MM.1S (cell line): ENCODE measurements at regions not wholly inside any gene's neighbourhood (a gene's known extent, or its start where the extent isn't known, plus 50 kb on each side); places are given as distances from the start of the nearest gene placed in this dataset.
"Not testable (repeated sequence)": the region's sequence is repeated elsewhere in the genome, so short reads cannot be mapped to it uniquely, and the experiment has no call there.

Experiments
- DNase-seq: peaks from one replicate; pipeline ENCODE4 v3.0.0-alpha.2; 2015
- H2AFZ ChIP-seq: fragments of 300-600 bp; sonication (generic); 2 replicates; pipeline ENCODE4 v1.6.0; 2016; ENCODE audit warnings: antibody characterized with exemption, low read length
- H3F3A ChIP-seq: fragments of 300-600 bp; sonication (generic); 2 replicates; pipeline ENCODE4 v1.6.1; 2016; ENCODE audit warnings: mild to moderate bottlenecking, antibody characterized with exemption, low read length, moderate library complexity, mixed read lengths; ENCODE audit not compliant: insufficient read depth
- H3K27ac ChIP-seq: fragments of 300-600 bp; sonication (generic); 2 replicates; pipeline ENCODE4 v1.5.1; 2016; ENCODE audit warnings: mild to moderate bottlenecking, low read length
- H3K27me3 ChIP-seq: fragments of 300-600 bp; sonication (generic); replicated peaks from 2 replicates; pipeline ENCODE4 v1.6.0; 2016; ENCODE audit warnings: low read length; ENCODE audit not compliant: insufficient read depth
- H3K36me3 ChIP-seq: fragments of 300-600 bp; sonication (generic); replicated peaks from 2 replicates; pipeline ENCODE4 v1.6.1; 2016; ENCODE audit warnings: mild to moderate bottlenecking, low read length, mixed read lengths; ENCODE audit not compliant: insufficient read depth
- H3K4me1 ChIP-seq: fragments of 300-600 bp; sonication (generic); 2 replicates; pipeline ENCODE4 v1.6.1; 2016; ENCODE audit warnings: low read length, mixed read lengths
- H3K4me2 ChIP-seq: fragments of 300-600 bp; sonication (generic); 2 replicates; pipeline ENCODE4 v1.6.0; 2016; ENCODE audit warnings: low read depth, low read length
- H3K4me3 ChIP-seq: fragments of 300-600 bp; sonication (generic); 2 replicates; pipeline ENCODE4 v1.5.1; 2016; ENCODE audit warnings: low read length, mixed read lengths
- H3K79me2 ChIP-seq: fragments of 300-600 bp; sonication (generic); 2 replicates; pipeline ENCODE4 v1.6.1; 2016; ENCODE audit warnings: mixed run types, low read length, mixed read lengths
- H3K9ac ChIP-seq: fragments of 300-600 bp; sonication (generic); 2 replicates; pipeline ENCODE4 v1.6.1; 2016; ENCODE audit warnings: low read length, mixed read lengths
- H3K9me2 ChIP-seq: fragments of 300-600 bp; sonication (generic); replicated peaks from 2 replicates; pipeline ENCODE4 v1.6.1; 2016; ENCODE audit warnings: mild to moderate bottlenecking, low read length, mixed read lengths; ENCODE audit not compliant: insufficient read depth
- H3K9me3 ChIP-seq: fragments of 300-600 bp; sonication (generic); replicated peaks from 2 replicates; pipeline ENCODE4 v1.6.1; 2016; ENCODE audit warnings: mild to moderate bottlenecking, low read length, mixed read lengths; ENCODE audit not compliant: insufficient read depth
- H4K20me1 ChIP-seq: fragments of 300-600 bp; sonication (generic); 2 replicates; pipeline ENCODE4 v1.6.1; 2016; ENCODE audit warnings: mild to moderate bottlenecking, low read length, moderate library complexity, mixed read lengths; ENCODE audit not compliant: insufficient read depth
- EZH2 ChIP-seq: fragments of 300-600 bp; sonication (generic); optimal IDR thresholded peaks from 2 replicates; pipeline ENCODE3; 2017; ENCODE audit warnings: low read depth, mild to moderate bottlenecking, antibody characterized with exemption, low read length, mixed read lengths
- EZH2phosphoT487 ChIP-seq: fragments of 300-600 bp; sonication (generic); IDR thresholded peaks from 2 replicates; pipeline ENCODE4 v1.6.1; 2018; ENCODE audit warnings: antibody characterized with exemption, low read length
- TF ChIP-seq, protein P1 (sequence below): fragments of 300-600 bp; sonication (generic); IDR thresholded peaks from 2 replicates; pipeline ENCODE4 v1.5.1; 2016; ENCODE audit warnings: antibody characterized with exemption, low read length, mixed read lengths

DNA sequence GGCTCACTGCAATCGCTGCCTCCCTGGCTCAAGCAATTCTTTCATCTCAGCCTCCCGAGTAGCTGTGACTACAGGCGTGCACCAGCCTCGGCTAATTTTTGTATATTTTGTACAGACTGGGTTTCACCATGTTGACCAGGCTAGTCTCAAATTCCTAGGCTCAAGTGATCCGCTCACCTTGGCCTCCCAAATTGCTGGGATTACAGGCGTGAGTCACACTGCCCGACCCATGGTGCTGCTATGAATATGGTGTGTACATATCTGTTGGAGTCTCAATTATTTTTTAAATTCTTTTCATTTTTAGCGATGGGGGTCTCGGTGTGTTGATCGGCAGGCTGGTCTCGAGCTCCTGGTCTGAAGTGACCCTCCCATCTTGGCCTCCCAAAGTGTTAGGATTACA lies 78.0 kb upstream of the PRKX start:
- H3K27ac ChIP-seq: no peak overlapping the region
- H4K20me1 ChIP-seq: no peaks in the 10 kb centered on the region
- H3K36me3 ChIP-seq: no peaks in the 10 kb centered on the region
- no peak for TF ChIP-seq EZH2phosphoT487
- TF ChIP-seq EZH2: no peak
- TF ChIP-seq, protein P1, sequence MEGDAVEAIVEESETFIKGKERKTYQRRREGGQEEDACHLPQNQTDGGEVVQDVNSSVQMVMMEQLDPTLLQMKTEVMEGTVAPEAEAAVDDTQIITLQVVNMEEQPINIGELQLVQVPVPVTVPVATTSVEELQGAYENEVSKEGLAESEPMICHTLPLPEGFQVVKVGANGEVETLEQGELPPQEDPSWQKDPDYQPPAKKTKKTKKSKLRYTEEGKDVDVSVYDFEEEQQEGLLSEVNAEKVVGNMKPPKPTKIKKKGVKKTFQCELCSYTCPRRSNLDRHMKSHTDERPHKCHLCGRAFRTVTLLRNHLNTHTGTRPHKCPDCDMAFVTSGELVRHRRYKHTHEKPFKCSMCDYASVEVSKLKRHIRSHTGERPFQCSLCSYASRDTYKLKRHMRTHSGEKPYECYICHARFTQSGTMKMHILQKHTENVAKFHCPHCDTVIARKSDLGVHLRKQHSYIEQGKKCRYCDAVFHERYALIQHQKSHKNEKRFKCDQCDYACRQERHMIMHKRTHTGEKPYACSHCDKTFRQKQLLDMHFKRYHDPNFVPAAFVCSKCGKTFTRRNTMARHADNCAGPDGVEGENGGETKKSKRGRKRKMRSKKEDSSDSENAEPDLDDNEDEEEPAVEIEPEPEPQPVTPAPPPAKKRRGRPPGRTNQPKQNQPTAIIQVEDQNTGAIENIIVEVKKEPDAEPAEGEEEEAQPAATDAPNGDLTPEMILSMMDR: no peak
- no peak overlapping the region for H3K4me3 ChIP-seq
- no peak overlapping the region for H3K4me2 ChIP-seq
- H2AFZ ChIP-seq: no peak overlapping the region
- H3K9ac ChIP-seq: no peak overlapping the region
- no peaks in the 10 kb centered on the region for H3K27me3 ChIP-seq
- H3K4me1 ChIP-seq: no peaks in the 10 kb centered on the region
- H3K9me2 ChIP-seq: no peaks in the 10 kb centered on the region
- H3F3A ChIP-seq: no peaks in the 10 kb centered on the region
- no peak for DNase-seq
- no peaks in the 10 kb centered on the region for H3K9me3 ChIP-seq
- no peaks in the 10 kb centered on the region for H3K79me2 ChIP-seq

DNA sequence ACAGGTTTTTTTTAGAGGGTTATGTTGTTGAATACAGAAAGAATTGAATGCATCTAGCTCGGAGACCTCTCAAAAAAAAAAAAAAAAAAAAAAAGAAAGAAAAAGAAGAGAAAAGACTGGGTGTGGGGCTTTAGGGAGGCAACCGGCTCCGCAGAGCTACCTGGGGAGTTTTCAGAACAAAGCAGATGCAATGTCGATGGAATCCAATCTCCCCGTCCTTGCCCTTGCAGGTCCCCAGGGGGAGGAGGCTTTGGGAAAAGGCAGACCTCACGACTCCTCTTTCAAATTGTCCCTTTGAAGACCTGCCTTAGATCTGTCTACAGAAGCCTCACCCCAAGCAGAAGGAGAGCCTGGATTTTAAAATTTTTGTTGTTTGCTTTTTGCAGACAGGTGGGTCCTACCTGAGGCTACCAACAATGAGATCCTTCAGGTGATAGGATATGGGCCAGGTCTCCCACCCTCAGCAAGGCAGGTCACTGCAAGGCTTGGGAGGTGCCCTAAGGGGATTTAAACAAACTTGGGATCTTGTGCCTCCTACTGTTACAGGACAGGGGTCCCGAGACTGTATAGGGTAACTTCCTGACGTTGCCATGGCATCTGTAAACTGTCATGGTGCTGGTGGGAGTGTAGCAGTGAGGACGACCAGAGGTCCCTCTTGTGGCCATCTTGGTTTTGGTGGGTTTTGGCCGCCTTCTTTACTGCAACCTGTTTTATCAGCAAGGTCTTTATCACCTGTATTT lies 75.2 kb upstream of the PRKX start:
- Histone ChIP-seq H3K27ac (no peak overlapping the region), H3K36me3 (no peaks in the 10 kb centered on the region), H3K27me3 (no peaks in the 10 kb centered on the region), H3K9me3 (no peaks in the 10 kb centered on the region), H2AFZ (no peak overlapping the region), H3K9me2 (no peaks in the 10 kb centered on the region), H3F3A (no peaks in the 10 kb centered on the region), H3K79me2 (no peaks in the 10 kb centered on the region), H3K4me2 (no peak overlapping the region), H4K20me1 (no peaks in the 10 kb centered on the region), H3K9ac (no peak overlapping the region), H3K4me3 (no peak overlapping the region), H3K4me1 (no peaks in the 10 kb centered on the region)
- DNase-seq: no peak
- TF ChIP-seq EZH2phosphoT487: no peak
- TF ChIP-seq EZH2: no peak
- TF ChIP-seq, protein P1: no peak

DNA sequence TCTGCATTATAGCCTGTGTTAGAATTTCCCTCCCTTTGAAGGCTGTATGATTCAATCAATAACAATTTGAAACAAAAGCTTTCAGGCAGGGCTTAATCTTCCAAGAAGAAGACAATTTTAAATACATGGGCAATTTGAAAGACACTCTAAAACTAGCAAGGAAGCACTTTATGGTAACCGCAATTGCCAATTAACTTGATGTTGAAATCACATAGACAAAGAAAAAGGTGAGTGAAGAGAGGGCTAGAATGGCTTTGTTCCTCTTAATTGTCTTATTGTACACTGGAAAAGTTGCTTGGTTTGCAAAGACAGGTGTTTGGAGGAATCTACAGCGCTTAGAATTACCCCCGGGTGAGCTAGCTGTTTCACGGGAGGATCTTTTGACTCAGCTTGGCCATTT lies 74.4 kb upstream of the PRKX start:
- Histone ChIP-seq H3K27me3 (no peaks in the 10 kb centered on the region), H3K4me1 (no peaks in the 10 kb centered on the region), H3K9ac (no peak overlapping the region), H3K9me2 (no peaks in the 10 kb centered on the region), H3K9me3 (no peaks in the 10 kb centered on the region), H4K20me1 (no peaks in the 10 kb centered on the region), H3F3A (no peaks in the 10 kb centered on the region), H3K36me3 (no peaks in the 10 kb centered on the region), H2AFZ (no peak overlapping the region), H3K79me2 (no peaks in the 10 kb centered on the region), H3K27ac (no peak overlapping the region), H3K4me3 (no peak overlapping the region), H3K4me2 (no peak overlapping the region)
- no peak for TF ChIP-seq EZH2
- no peak for DNase-seq

DNA sequence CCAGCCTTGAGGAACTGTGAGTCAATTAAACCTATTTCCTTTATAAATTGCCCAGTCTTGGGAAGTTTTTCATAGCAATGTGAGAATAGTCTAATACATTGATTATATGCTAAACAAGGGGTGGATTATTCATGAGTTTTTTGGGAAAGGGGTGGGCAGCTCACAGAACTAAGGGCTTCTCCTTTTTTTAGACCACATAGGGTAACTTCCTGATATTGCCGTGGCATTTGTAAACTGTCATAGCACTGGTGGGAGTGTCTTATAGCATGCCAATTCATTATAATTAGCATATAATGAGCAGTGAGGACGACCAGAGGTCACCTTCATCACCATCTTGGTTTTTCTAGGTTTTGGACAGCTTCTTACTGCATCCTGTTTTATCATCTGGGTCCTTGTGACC lies 72.4 kb upstream of the PRKX start:
- H3K9ac ChIP-seq, H2AFZ ChIP-seq, H3K4me3 ChIP-seq, H3K36me3 ChIP-seq, H3K27me3 ChIP-seq, H3K9me3 ChIP-seq, DNase-seq, H3K4me1 ChIP-seq, H3K4me2 ChIP-seq, H4K20me1 ChIP-seq, H3F3A ChIP-seq, H3K27ac ChIP-seq, H3K79me2 ChIP-seq, H3K9me2 ChIP-seq: not testable (repeated sequence)
